ENCODE measurements at regions not wholly inside any gene's neighbourhood (a gene's known extent, or its start where the extent isn't known, plus 50 kb on each side); places are given as distances from the start of the nearest gene placed in this dataset.

DNA sequence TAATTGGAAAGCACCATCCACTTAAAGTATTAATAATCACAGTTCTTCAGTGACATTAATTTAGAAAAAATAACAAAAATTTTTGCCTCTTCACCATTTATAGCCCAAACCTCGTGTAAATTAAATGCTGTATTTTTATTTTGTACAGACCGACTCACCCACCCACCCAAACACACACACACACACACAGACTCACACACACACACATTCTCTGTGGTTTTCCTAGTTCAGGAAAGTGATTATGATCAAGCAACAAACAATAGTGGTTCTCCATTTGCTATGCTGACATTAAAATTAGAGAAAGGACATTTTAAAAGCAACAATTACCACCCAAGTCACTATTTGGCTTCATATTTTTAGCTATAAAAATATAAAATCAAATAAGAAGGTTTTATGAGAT lies 112.5 kb upstream of the FLRT2 start:
- DNase-seq, result no peak
- ATAC-seq, result no peak
- no peak overlapping the region for H3K4me3 ChIP-seq
- H3K36me3 ChIP-seq, result no peaks in the 10 kb centered on the region
- intact Hi-C loops (cut with DNase I), result no loop called here
- TF ChIP-seq, protein P1, sequence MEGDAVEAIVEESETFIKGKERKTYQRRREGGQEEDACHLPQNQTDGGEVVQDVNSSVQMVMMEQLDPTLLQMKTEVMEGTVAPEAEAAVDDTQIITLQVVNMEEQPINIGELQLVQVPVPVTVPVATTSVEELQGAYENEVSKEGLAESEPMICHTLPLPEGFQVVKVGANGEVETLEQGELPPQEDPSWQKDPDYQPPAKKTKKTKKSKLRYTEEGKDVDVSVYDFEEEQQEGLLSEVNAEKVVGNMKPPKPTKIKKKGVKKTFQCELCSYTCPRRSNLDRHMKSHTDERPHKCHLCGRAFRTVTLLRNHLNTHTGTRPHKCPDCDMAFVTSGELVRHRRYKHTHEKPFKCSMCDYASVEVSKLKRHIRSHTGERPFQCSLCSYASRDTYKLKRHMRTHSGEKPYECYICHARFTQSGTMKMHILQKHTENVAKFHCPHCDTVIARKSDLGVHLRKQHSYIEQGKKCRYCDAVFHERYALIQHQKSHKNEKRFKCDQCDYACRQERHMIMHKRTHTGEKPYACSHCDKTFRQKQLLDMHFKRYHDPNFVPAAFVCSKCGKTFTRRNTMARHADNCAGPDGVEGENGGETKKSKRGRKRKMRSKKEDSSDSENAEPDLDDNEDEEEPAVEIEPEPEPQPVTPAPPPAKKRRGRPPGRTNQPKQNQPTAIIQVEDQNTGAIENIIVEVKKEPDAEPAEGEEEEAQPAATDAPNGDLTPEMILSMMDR (IDR thresholded peaks at IDR 0.05), result no peak
- no peak overlapping the region for H3K27ac ChIP-seq
- no peaks in the 10 kb centered on the region for H3K4me1 ChIP-seq
- H3K27me3 ChIP-seq (ENCODE audit: low read depth), result no peaks in the 10 kb centered on the region
- no peaks in the 10 kb centered on the region for H3K9me3 ChIP-seq

DNA sequence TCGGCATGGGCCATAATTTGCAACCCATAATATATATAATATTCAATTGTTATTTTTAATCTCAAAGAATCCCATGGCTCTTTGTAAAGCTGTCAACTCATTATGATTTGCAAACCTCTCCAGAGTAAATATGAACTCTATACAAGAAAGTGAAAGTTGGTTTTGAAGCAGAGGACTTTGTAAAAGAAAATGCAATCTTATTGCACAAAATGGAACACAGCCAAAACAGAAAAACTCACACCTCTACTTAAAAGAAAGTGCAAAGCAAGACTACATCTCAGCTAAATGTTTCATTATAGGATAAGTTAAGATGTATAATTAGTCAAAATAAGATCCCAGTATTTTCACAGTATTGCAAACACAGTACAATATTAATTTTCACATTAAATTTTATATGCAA lies 111.2 kb upstream of the FLRT2 start:
- Histone ChIP-seq H3K4me3 (no peak overlapping the region), H3K27ac (no peak overlapping the region), H3K9me3 (no peaks in the 10 kb centered on the region), H3K4me1 (no peaks in the 10 kb centered on the region), H3K36me3 (no peaks in the 10 kb centered on the region), H3K27me3 (ENCODE audit: low read depth) (no peaks in the 10 kb centered on the region)
- no peak for ATAC-seq
- no peak for DNase-seq
- TF ChIP-seq, protein P1 (IDR thresholded peaks at IDR 0.05), result no peak
- intact Hi-C loops (cut with DNase I), result no loop called here

DNA sequence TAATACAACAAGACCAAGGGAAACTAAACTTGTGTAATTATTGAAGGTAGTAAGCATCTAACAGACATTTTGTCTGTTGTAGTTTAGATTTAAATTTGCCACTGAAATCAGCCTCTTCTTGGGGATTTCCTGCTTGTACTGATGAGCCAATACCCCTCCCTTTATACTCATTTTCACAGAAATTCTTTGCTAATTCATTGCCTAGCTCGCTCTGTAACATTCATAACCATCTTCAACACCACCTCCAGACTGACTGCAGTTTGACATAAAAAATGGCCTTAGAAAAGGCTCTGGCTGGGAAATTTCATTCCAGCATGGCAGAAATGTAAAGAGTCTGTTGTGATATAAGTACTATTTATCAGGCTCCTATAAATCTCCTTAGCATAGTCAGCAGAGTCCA lies 109.7 kb upstream of the FLRT2 start:
- no peak for DNase-seq
- no peaks in the 10 kb centered on the region for H3K36me3 ChIP-seq
- no peaks in the 10 kb centered on the region for H3K27me3 ChIP-seq (ENCODE audit: low read depth)
- TF ChIP-seq, protein P1 (IDR thresholded peaks at IDR 0.05), result no peak
- no peak overlapping the region for H3K27ac ChIP-seq
- no peaks in the 10 kb centered on the region for H3K4me1 ChIP-seq
- ATAC-seq, result no peak
- no peak overlapping the region for H3K4me3 ChIP-seq
- H3K9me3 ChIP-seq, result no peaks in the 10 kb centered on the region
- intact Hi-C loops (cut with DNase I), result no loop called here

DNA sequence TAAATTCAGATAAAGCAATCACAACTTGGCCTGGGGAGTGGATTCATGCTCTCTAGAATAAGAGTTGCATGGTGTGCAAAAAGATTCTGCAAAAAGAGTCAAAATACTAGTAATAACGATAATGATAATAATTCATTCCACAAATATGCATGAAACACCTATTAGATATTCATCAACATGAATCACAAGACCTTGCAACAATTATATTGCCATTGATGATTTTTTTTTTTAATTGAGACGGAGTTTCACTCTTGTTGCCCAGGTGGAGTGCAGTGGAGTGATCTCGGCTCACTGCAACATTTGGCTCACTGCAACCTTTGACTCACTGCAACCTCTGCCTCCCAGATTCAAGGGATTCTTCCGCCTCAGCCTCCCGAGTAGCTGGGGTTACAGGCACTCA lies 109.2 kb upstream of the FLRT2 start:
- ATAC-seq, result no peak
- intact Hi-C loops (cut with DNase I), result no loop called here
- TF ChIP-seq, protein P1 (IDR thresholded peaks at IDR 0.05), result no peak

GRCh38 chr14:85421186-85421877 lies 108.6 kb upstream of the FLRT2 start:
- no peaks in the 10 kb centered on the region for H3K27me3 ChIP-seq (ENCODE audit: low read depth)
- no peak for ATAC-seq
- TF ChIP-seq, protein P1 (IDR thresholded peaks at IDR 0.05), result no peak
- DNase-seq, result no peak
- H3K9me3 ChIP-seq, result no peaks in the 10 kb centered on the region
- H3K27ac ChIP-seq, result no peak overlapping the region
- H3K4me3 ChIP-seq, result no peak overlapping the region
- no peaks in the 10 kb centered on the region for H3K4me1 ChIP-seq
- intact Hi-C loops (cut with DNase I), result no loop called here
- H3K36me3 ChIP-seq, result no peaks in the 10 kb centered on the region

More for the DNA sequence above, 109.2 kb upstream of the FLRT2 start:
- Histone ChIP-seq H3K36me3 (no peaks in the 10 kb centered on the region), H3K4me3 (no peak overlapping the region), H3K9me3 (no peaks in the 10 kb centered on the region), H3K27me3 (ENCODE audit: low read depth) (no peaks in the 10 kb centered on the region), H3K27ac (no peak overlapping the region), H3K4me1 (no peaks in the 10 kb centered on the region)
- no peak for DNase-seq
